K562 (cell line): ENCODE measurements at regions not wholly inside any gene's neighbourhood (a gene's known extent, or its start where the extent isn't known, plus 50 kb on each side); places are given as distances from the start of the nearest gene placed in this dataset.

ENCODE experiments used
- ATAC-seq: fragments of 200-7000 bp; cut with Tn5 transposase; 3 replicates; pipeline ENCODE4 v1.9.1; 2020; ENCODE audit warnings: moderate library complexity
- BruUV-seq: library from RNA; stranded (reverse); fragments of 400-500 nt; replicated peaks from 2 replicates; lab custom pipeline; 2021; lab: Mats Ljungman, UMichigan
- CTCF ChIA-PET: fragments of 300-600 bp; formaldehyde crosslinking; extraction: SDS; loops from one replicate; lab custom pipeline; 2021; ENCODE audit warnings: low intra/inter-chr PET ratio; lab: Yijun Ruan, JAX
- POLR2A ChIA-PET: fragments of 300-600, 350-650 bp; sonication (Branson Sonifier 250); formaldehyde crosslinking; extraction: SDS; loops from one replicate; lab custom pipeline; 2021; ENCODE audit warnings: antibody characterized with exemption, inconsistent platforms; lab: Yijun Ruan, JAX
- DNase-seq, 4 experiments: peaks; one replicate each; pipeline versions ENCODE4 v3.0.0 to v3.0.0-alpha.2; 2011 to 2018; ENCODE audit warnings: low spot score in 3 of 4, mixed read lengths in 3 of 4; ENCODE audit errors: extremely low read depth in 1 of 4
- FAIRE-seq: peaks from 2 replicates; lab custom pipeline; 2011; peaks lifted over from hg19 to GRCh38; lab: Jason Lieb, UNC
- H2AFZ ChIP-seq: 2 replicates; pipeline ENCODE4 v1.6.0; 2011; ENCODE audit warnings: low read depth, low read length, control low read depth, inconsistent platforms
- H3K27ac ChIP-seq: fragments of 200-600 bp; 3 replicates; pipeline ENCODE4 v1.8.0; 2011; ENCODE audit warnings: low read depth, mild to moderate bottlenecking, control low read depth, inconsistent platforms, low read length, moderate library complexity, mixed read lengths; ENCODE audit errors: extremely low read depth
- H3K27me3 ChIP-seq, 2 experiments: fragments of 300-600 bp in 1 of 2; 2 replicates in 1 of 2; 3 replicates in 1 of 2; pipeline versions ENCODE4 v1.6.0 to v1.8.0; 2011; ENCODE audit warnings: inconsistent platforms in 2 of 2, low read length in 2 of 2, mild to moderate bottlenecking in 1 of 2, mixed read lengths in 1 of 2, moderate library complexity in 1 of 2; ENCODE audit not compliant: control insufficient read depth in 2 of 2, insufficient read depth in 2 of 2
- H3K36me3 ChIP-seq: fragments of 300-600 bp; 3 replicates; pipeline ENCODE4 v1.8.0; 2011; ENCODE audit warnings: mild to moderate bottlenecking, low read length, inconsistent platforms; ENCODE audit not compliant: control insufficient read depth, insufficient read depth
- H3K4me1 ChIP-seq, 2 experiments: fragments of 200-600 bp in 1 of 2; replicated peaks in 1 of 2; 2 replicates in 1 of 2; 3 replicates in 1 of 2; pipeline versions ENCODE4 v1.5.1 to v1.8.0; 2011; ENCODE audit warnings: inconsistent platforms in 2 of 2, low read length in 2 of 2, mild to moderate bottlenecking in 1 of 2, mixed read lengths in 1 of 2, moderate library complexity in 1 of 2; ENCODE audit not compliant: control insufficient read depth in 2 of 2, insufficient read depth in 2 of 2
- H3K4me2 ChIP-seq: 2 replicates; pipeline ENCODE4 v1.6.1; 2011; ENCODE audit warnings: low read length, control low read depth, inconsistent platforms, mixed read lengths; ENCODE audit not compliant: insufficient read depth
- H3K4me3 ChIP-seq: fragments of 200-600 bp; sonication (generic), shearing (Covaris generic); 2 replicates; pipeline ENCODE4 v1.5.1; 2016; ENCODE audit warnings: control low read depth, inconsistent platforms
- H3K79me2 ChIP-seq: fragments of 200-600 bp; 3 replicates; pipeline ENCODE4 v1.8.0; 2011; ENCODE audit warnings: low read length, inconsistent platforms; ENCODE audit not compliant: control insufficient read depth, insufficient read depth
- H3K9ac ChIP-seq, 2 experiments: 2 replicates each; pipeline versions ENCODE4 v1.6.0 to v1.6.1; 2011; ENCODE audit warnings: low read depth in 2 of 2, low read length in 2 of 2, control low read depth in 1 of 2, inconsistent platforms in 1 of 2, mild to moderate bottlenecking in 1 of 2, mixed read lengths in 1 of 2; ENCODE audit not compliant: insufficient read depth in 1 of 2
- H3K9me1 ChIP-seq: one replicate; pipeline ENCODE4 v1.6.0; 2011; ENCODE audit warnings: inconsistent platforms, mild to moderate bottlenecking, low read length, moderate library complexity; ENCODE audit not compliant: control insufficient read depth, insufficient read depth
- H3K9me3 ChIP-seq: replicated peaks from 2 replicates; pipeline ENCODE4 v1.5.1; 2011; ENCODE audit warnings: low read depth, low read length, inconsistent platforms; ENCODE audit not compliant: control insufficient read depth, insufficient read depth
- H4K20me1 ChIP-seq: replicated peaks from 2 replicates; pipeline ENCODE4 v1.6.1; 2011; ENCODE audit warnings: low read length, inconsistent platforms, mixed read lengths; ENCODE audit not compliant: control insufficient read depth, insufficient read depth
- CTBP1 ChIP-seq: fragments of 450-650 bp; IDR thresholded peaks from 2 replicates; pipeline ENCODE4 v1.6.1; 2016; ENCODE audit warnings: borderline replicate concordance
- GTF2E2 ChIP-seq: fragments of 200-800 bp; sonication (Bioruptor generic); IDR thresholded peaks from 2 replicates; pipeline ENCODE4 v1.6.1; 2016; ENCODE audit warnings: missing genetic modification characterization, missing compliant biosample characterization
- JUND ChIP-seq, 2 experiments: IDR thresholded peaks; 2 replicates in 1 of 2; 3 replicates in 1 of 2; pipeline ENCODE4 v1.6.1; 2011; ENCODE audit warnings: borderline replicate concordance in 2 of 2, low read depth in 2 of 2, low read length in 2 of 2, improper control_type of control experiment in 1 of 2, missing biosample characterization in 1 of 2, missing genetic modification characterization in 1 of 2, missing genetic modification reagents in 1 of 2
- MAFK ChIP-seq: IDR thresholded peaks from 2 replicates; pipeline ENCODE4 v1.6.1; 2011; ENCODE audit warnings: low read length, improper control_type of control experiment
- MAZ ChIP-seq, 2 experiments: fragments of 450-650 bp in 1 of 2; sonication (generic) in 1 of 2; formaldehyde crosslinking; IDR thresholded peaks in 1 of 2; conservative IDR thresholded peaks in 1 of 2; 2 replicates each; pipeline versions ENCODE4 v1.4.0 to v1.5.0; 2020; ENCODE audit warnings: mild to moderate bottlenecking in 1 of 2, missing genetic modification reagents in 1 of 2
- PCBP2 ChIP-seq: fragments of 200-400 bp; formaldehyde crosslinking; IDR thresholded peaks from 2 replicates; pipeline ENCODE4 v1.6.1; 2018; ENCODE audit warnings: low read length, low read depth, mild to moderate bottlenecking, moderate library complexity; ENCODE audit not compliant: poor library complexity, severe bottlenecking
- RB1 ChIP-seq: fragments of 450-650 bp; IDR thresholded peaks from 2 replicates; pipeline ENCODE4 v1.6.1; 2017; ENCODE audit warnings: low read depth, mild to moderate bottlenecking
- STAT5A ChIP-seq: IDR thresholded peaks from 2 replicates; pipeline ENCODE4 v1.6.1; 2012; ENCODE audit warnings: low read length, inconsistent platforms, borderline replicate concordance
- WHSC1 ChIP-seq: IDR thresholded peaks from one replicate; pipeline ENCODE4 v1.6.1; 2012; ENCODE audit warnings: low read length, control low read depth, inconsistent platforms
- ZFPM2 ChIP-seq: fragments of 250-450 bp; sonication (Bioruptor Pico); IDR thresholded peaks from 2 replicates; pipeline ENCODE4 v1.5.1; 2022; ENCODE audit warnings: mild to moderate bottlenecking
- ZNF184 ChIP-seq: sonication (generic); formaldehyde crosslinking; IDR thresholded peaks from 2 replicates; pipeline ENCODE4 v1.5.0; 2020; ENCODE audit warnings: missing genetic modification reagents
- ZNF41 ChIP-seq: fragments of 250-450 bp; sonication (Bioruptor Pico); conservative IDR thresholded peaks from 2 replicates; pipeline ENCODE4 v1.4.0; 2020; ENCODE audit warnings: mild to moderate bottlenecking
- ZSCAN29 ChIP-seq: fragments of 450-650 bp; IDR thresholded peaks from 2 replicates; pipeline ENCODE4 v1.6.1; 2017
- WGBS: fragments of 100-300 bp; shearing (Covaris generic); methylation state at CpG from one replicate; pipeline ENCODE4 v1.1.6; 2016; ENCODE audit warnings: low coverage, mixed read lengths; ENCODE audit not compliant: insufficient coverage; ENCODE audit errors: missing lambda C conversion rate; 5-methylcytosine and 5-hydroxymethylcytosine counted together
- in situ Hi-C: fragments of 300-500 bp; cut with MboI; formaldehyde crosslinking; loops from 4 replicates; pipeline ENCODE4 v1.15.0; 2018; ENCODE audit warnings: inconsistent platforms, mixed read lengths
- intact Hi-C: fragments of 100-400 bp; cut with micrococcal nuclease; formaldehyde crosslinking; loops from 2 replicates; pipeline ENCODE4 v1.14.2; 2022
- TF ChIP-seq, protein P1 (sequence below): sonication (generic); formaldehyde crosslinking; IDR thresholded peaks from 2 replicates; pipeline ENCODE4 v1.8.1; 2023; ENCODE audit warnings: missing genetic modification reagents, mild to moderate bottlenecking, borderline replicate concordance
- TF ChIP-seq, protein P2 (sequence below): fragments of 450-650 bp; IDR thresholded peaks from 2 replicates; pipeline ENCODE4 v1.6.1; 2014; ENCODE audit warnings: low read depth, mild to moderate bottlenecking, moderate library complexity, borderline replicate concordance

GRCh38 chr2:123438251-123438650, 586.8 kb upstream of the CNTNAP5 start (continued):
- TF ChIP-seq, protein P1, sequence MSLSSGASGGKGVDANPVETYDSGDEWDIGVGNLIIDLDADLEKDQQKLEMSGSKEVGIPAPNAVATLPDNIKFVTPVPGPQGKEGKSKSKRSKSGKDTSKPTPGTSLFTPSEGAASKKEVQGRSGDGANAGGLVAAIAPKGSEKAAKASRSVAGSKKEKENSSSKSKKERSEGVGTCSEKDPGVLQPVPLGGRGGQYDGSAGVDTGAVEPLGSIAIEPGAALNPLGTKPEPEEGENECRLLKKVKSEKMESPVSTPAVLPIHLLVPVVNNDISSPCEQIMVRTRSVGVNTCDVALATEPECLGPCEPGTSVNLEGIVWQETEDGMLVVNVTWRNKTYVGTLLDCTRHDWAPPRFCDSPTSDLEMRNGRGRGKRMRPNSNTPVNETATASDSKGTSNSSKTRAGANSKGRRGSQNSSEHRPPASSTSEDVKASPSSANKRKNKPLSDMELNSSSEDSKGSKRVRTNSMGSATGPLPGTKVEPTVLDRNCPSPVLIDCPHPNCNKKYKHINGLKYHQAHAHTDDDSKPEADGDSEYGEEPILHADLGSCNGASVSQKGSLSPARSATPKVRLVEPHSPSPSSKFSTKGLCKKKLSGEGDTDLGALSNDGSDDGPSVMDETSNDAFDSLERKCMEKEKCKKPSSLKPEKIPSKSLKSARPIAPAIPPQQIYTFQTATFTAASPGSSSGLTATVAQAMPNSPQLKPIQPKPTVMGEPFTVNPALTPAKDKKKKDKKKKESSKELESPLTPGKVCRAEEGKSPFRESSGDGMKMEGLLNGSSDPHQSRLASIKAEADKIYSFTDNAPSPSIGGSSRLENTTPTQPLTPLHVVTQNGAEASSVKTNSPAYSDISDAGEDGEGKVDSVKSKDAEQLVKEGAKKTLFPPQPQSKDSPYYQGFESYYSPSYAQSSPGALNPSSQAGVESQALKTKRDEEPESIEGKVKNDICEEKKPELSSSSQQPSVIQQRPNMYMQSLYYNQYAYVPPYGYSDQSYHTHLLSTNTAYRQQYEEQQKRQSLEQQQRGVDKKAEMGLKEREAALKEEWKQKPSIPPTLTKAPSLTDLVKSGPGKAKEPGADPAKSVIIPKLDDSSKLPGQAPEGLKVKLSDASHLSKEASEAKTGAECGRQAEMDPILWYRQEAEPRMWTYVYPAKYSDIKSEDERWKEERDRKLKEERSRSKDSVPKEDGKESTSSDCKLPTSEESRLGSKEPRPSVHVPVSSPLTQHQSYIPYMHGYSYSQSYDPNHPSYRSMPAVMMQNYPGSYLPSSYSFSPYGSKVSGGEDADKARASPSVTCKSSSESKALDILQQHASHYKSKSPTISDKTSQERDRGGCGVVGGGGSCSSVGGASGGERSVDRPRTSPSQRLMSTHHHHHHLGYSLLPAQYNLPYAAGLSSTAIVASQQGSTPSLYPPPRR (CRISPR knock-in tag) = no peak

- no TSS peak for BruUV-seq
- in situ Hi-C loops (no loop called here), intact Hi-C loops (no loop called here)
- FAIRE-seq (no peak), ATAC-seq (no peak), DNase-seq (no peak)
- H4K20me1 ChIP-seq = no peaks in the 10 kb centered on the region
- WGBS = 0% methylated on average over 2 of the region's 2 CpGs
- POLR2A ChIA-PET = no interaction called here
- H2AFZ ChIP-seq = no peak overlapping the region
- H3K79me2 ChIP-seq = no peaks in the 10 kb centered on the region
- no peaks in the 10 kb centered on the region for H3K27me3 ChIP-seq
- CTCF ChIA-PET = no interaction called here
- no peaks in the 10 kb centered on the region for H3K36me3 ChIP-seq
- H3K27ac ChIP-seq = no peak overlapping the region
- no peaks in the 10 kb centered on the region for H3K9me1 ChIP-seq
- H3K4me3 ChIP-seq = no peak overlapping the region
- no peaks in the 10 kb centered on the region for H3K9me3 ChIP-seq
- no peak overlapping the region for H3K9ac ChIP-seq
- H3K4me1 ChIP-seq = no peaks in the 10 kb centered on the region
- H3K4me2 ChIP-seq = no peak overlapping the region
- TF ChIP-seq PCBP2 = no peak
- no peak for TF ChIP-seq GTF2E2 (tag)
- no peak for TF ChIP-seq MAFK
- no peak for TF ChIP-seq JUND (IDR thresholded peaks at IDR 0.05; ENCODE audit: borderline replicate concordance, low read depth, low read length)
- no peak for TF ChIP-seq JUND (tag; IDR thresholded peaks at IDR 0.05; ENCODE audit: borderline replicate concordance, low read depth, low read length)
- no peak for TF ChIP-seq MAZ (CRISPR knock-in tag; conservative IDR thresholded peaks at IDR 0.05 in 1 of 2, IDR thresholded peaks at IDR 0.05 in 1 of 2)
- TF ChIP-seq CTBP1 = no peak
- TF ChIP-seq WHSC1 = no peak
- TF ChIP-seq ZSCAN29 = no peak
- no peak for TF ChIP-seq ZNF184 (CRISPR knock-in tag)
- no peak for TF ChIP-seq ZNF41
- TF ChIP-seq RB1 = no peak
- no peak for TF ChIP-seq ZFPM2 (CRISPR knock-in tag)
- no peak for TF ChIP-seq STAT5A
- TF ChIP-seq, protein P2, sequence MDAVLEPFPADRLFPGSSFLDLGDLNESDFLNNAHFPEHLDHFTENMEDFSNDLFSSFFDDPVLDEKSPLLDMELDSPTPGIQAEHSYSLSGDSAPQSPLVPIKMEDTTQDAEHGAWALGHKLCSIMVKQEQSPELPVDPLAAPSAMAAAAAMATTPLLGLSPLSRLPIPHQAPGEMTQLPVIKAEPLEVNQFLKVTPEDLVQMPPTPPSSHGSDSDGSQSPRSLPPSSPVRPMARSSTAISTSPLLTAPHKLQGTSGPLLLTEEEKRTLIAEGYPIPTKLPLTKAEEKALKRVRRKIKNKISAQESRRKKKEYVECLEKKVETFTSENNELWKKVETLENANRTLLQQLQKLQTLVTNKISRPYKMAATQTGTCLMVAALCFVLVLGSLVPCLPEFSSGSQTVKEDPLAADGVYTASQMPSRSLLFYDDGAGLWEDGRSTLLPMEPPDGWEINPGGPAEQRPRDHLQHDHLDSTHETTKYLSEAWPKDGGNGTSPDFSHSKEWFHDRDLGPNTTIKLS = no peak
Observed at GRCh38 chr2:123438675-123439074, 586.4 kb upstream of the CNTNAP5 start.
